ENCODE measurements at regions not wholly inside any gene's neighbourhood (a gene's known extent, or its start where the extent isn't known, plus 50 kb on each side); places are given as distances from the start of the nearest gene placed in this dataset.

DNA sequence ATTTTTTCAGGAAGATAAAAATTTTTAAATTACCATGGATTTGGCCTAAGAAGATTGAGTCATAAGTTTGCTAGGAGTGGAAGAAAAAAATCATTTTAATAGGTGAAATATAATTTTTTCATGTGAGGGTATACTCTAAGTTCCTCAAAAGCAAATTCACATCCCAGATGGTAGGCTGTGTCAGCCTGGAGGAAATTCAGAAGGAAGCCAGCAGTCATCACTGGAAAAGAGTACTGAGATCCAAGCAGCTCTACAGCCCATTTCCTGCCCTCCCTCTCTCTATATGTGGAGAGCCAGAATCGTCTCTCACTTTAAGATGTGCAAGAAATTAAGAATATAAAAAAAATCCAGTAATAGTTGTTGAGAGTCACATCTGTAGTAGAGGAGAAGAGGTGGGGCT is 126.5 kb upstream of the CDH18 start:
- ATAC-seq (ENCODE audit: low FRiP score in 2 of 2) (no peak), DNase-seq (no peak)
- TF ChIP-seq POLR2A (IDR thresholded peaks at IDR 0.05), result no peak
- TF ChIP-seq POLR2AphosphoS5 (IDR thresholded peaks at IDR 0.05), result no peak
- no peak for TF ChIP-seq EP300 (IDR thresholded peaks at IDR 0.05)
- no peak for TF ChIP-seq CTCF (IDR thresholded peaks at IDR 0.05)
- WGBS, 2 donors, result 45 to 52% methylated on average over 1 of the region's 1 CpG
- no peaks in the 10 kb centered on the region for H3K36me3 ChIP-seq
- H3K27me3 ChIP-seq, result no peaks in the 10 kb centered on the region
- no peaks in the 10 kb centered on the region for H3K4me1 ChIP-seq
- no peak overlapping the region for H3K27ac ChIP-seq
- no peak overlapping the region for H3K4me3 ChIP-seq
- H3K9me3 ChIP-seq, result no peaks in the 10 kb centered on the region

DNA sequence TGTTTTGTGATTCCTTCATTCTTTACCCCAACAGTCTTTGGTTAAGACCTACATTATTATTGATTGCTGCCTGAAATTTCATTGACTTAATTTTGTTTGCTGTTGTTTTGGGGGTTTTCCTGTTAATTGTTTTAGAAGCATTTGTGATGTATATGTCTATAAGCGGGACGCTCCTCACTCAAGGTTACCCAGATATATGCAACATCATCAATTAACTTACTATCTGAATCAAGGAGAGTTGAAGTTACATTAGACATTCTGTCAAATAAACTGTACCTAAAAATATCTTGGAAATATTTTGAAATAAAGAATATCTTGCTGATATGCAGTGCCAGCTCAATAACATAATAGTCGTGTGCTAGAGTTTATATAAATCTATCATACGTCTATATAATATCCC is 125.9 kb upstream of the CDH18 start:
- TF ChIP-seq CTCF (IDR thresholded peaks at IDR 0.05) (no peak), POLR2A (IDR thresholded peaks at IDR 0.05) (no peak), POLR2AphosphoS5 (IDR thresholded peaks at IDR 0.05) (no peak), EP300 (IDR thresholded peaks at IDR 0.05) (no peak)
- no peak overlapping the region for H3K27ac ChIP-seq
- DNase-seq (no peak), ATAC-seq (ENCODE audit: low FRiP score in 2 of 2) (no peak)
- 78 to 85% methylated on average over 4 of the region's 4 CpGs for WGBS, 2 donors
- H3K4me3 ChIP-seq, result no peak overlapping the region
- no peaks in the 10 kb centered on the region for H3K36me3 ChIP-seq
- H3K27me3 ChIP-seq, result no peaks in the 10 kb centered on the region
- no peaks in the 10 kb centered on the region for H3K9me3 ChIP-seq
- no peaks in the 10 kb centered on the region for H3K4me1 ChIP-seq

DNA sequence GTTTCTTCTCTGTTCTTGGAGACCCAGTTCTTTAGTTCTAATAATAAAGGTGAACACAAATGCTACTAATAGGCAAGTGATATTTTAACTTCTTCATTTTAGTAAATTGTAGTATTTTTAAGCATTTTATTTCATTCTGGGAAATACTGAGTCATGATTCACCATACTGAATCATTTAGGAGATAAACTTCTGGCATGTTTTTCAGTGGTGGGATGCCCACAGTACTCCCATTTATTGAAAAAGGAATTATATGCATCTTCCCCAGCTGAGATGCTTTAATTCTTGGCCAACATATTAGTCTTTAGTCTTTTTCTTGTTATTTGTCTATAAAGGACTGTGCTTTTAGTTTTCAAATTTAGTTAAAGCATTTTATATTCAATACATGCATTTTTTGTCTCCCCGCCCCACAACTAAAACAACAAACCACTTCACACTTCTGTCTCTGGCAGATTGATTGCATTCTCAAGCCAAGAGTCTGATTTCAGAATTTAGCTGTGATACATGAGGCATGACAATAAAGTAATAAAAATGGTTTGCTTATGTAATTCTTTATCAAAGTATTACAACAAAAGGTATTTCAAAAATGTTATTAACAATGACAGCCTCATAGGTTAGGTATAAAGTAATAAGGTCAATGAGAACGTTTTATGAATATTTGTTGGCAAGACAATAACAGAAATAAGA is 125.2 kb upstream of the CDH18 start:
- no peak for TF ChIP-seq POLR2AphosphoS5 (IDR thresholded peaks at IDR 0.05)
- TF ChIP-seq CTCF (IDR thresholded peaks at IDR 0.05), result no peak
- TF ChIP-seq EP300 (IDR thresholded peaks at IDR 0.05), result no peak
- TF ChIP-seq POLR2A (IDR thresholded peaks at IDR 0.05), result no peak
- ATAC-seq (ENCODE audit: low FRiP score in 2 of 2) (no peak), DNase-seq (no peak)
- Histone ChIP-seq H3K4me1 (no peaks in the 10 kb centered on the region), H3K27me3 (no peaks in the 10 kb centered on the region), H3K36me3 (no peaks in the 10 kb centered on the region), H3K4me3 (no peak overlapping the region), H3K27ac (no peak overlapping the region), H3K9me3 (no peaks in the 10 kb centered on the region)
- 59 to 60% methylated on average over 2 of the region's 2 CpGs for WGBS, 2 donors

- DNase-seq (no peak), ATAC-seq (ENCODE audit: low FRiP score in 2 of 2) (no peak)
- 60 to 72% methylated on average over 5 of the region's 5 CpGs for WGBS, 2 donors
- H3K36me3 ChIP-seq, result no peaks in the 10 kb centered on the region
- H3K27me3 ChIP-seq, result no peaks in the 10 kb centered on the region
- no peak for TF ChIP-seq POLR2AphosphoS5 (IDR thresholded peaks at IDR 0.05)
- no peak for TF ChIP-seq EP300 (IDR thresholded peaks at IDR 0.05)
- no peak overlapping the region for H3K4me3 ChIP-seq
- H3K27ac ChIP-seq, result no peak overlapping the region
- no peaks in the 10 kb centered on the region for H3K9me3 ChIP-seq
- H3K4me1 ChIP-seq, result no peaks in the 10 kb centered on the region
Observed at GRCh38 chr5:20109326-20109725, 121.3 kb upstream of the CDH18 start.

GRCh38 chr5:20105915-20106314 is 117.9 kb upstream of the CDH18 start:
- DNase-seq (no peak), ATAC-seq (ENCODE audit: low FRiP score in 2 of 2) (no peak)
- Histone ChIP-seq H3K4me3 (no peak overlapping the region), H3K27ac (no peak overlapping the region), H3K4me1 (no peaks in the 10 kb centered on the region), H3K9me3 (no peaks in the 10 kb centered on the region), H3K36me3 (no peaks in the 10 kb centered on the region), H3K27me3 (no peaks in the 10 kb centered on the region)
- TF ChIP-seq POLR2AphosphoS5 (IDR thresholded peaks at IDR 0.05) (no peak), POLR2A (IDR thresholded peaks at IDR 0.05) (no peak), EP300 (IDR thresholded peaks at IDR 0.05) (no peak), CTCF (IDR thresholded peaks at IDR 0.05) (no peak)
- WGBS, 2 donors, result 48 to 62% methylated on average over 5 of the region's 5 CpGs
